Caco-2 (cell line): ENCODE measurements at regions not wholly inside any gene's neighbourhood (a gene's known extent, or its start where the extent isn't known, plus 50 kb on each side); places are given as distances from the start of the nearest gene placed in this dataset.

Source experiments
- BruUV-seq: library from RNA; stranded (reverse); fragments of 400-500 nt; replicated peaks from 2 replicates; lab custom pipeline; 2021; lab: Mats Ljungman, UMichigan
- CTCF ChIA-PET: fragments of 300-600 bp; sonication (Branson Sonifier 250); formaldehyde crosslinking; loops from one replicate; lab custom pipeline; 2022; ENCODE audit warnings: antibody characterized with exemption; lab: Charles Lee
- POLR2A ChIA-PET: fragments of 300-600 bp; sonication (Branson Sonifier 250); formaldehyde crosslinking; loops from one replicate; lab custom pipeline; 2022; ENCODE audit warnings: antibody characterized with exemption; lab: Charles Lee
- DNase-seq, 2 experiments: peaks; one replicate each; pipeline versions ENCODE4 v3.0.0 to v3.0.0-alpha.2; 2020 to 2022
- H3K27me3 ChIP-seq: replicated peaks from 2 replicates; pipeline ENCODE4 v1.6.0; 2011; ENCODE audit warnings: low read length; ENCODE audit not compliant: control insufficient read depth, insufficient read depth
- H3K36me3 ChIP-seq: 2 replicates; pipeline ENCODE4 v1.5.1; 2011; ENCODE audit warnings: low read length; ENCODE audit not compliant: control insufficient read depth, insufficient read depth
- H3K4me1 ChIP-seq: fragments of 250-450 bp; sonication (Bioruptor Pico); 2 replicates; pipeline ENCODE4 v1.5.1; 2020; ENCODE audit warnings: mild to moderate bottlenecking
- H3K4me3 ChIP-seq: 2 replicates; pipeline ENCODE4 v1.5.1; 2011; ENCODE audit warnings: low read depth, mild to moderate bottlenecking, control low read depth, low read length
- H3K9me3 ChIP-seq: fragments of 250-450 bp; sonication (Bioruptor Pico); 2 replicates; pipeline ENCODE4 v1.5.1; 2020; ENCODE audit warnings: mild to moderate bottlenecking, moderate library complexity
- H3K27ac Mint-ChIP-seq: one replicate; pipeline ENCODE4 v1.8.0; 2022; ENCODE audit warnings: mixed read lengths; ENCODE audit not compliant: unreplicated experiment
- H3K27me3 Mint-ChIP-seq: one replicate; pipeline ENCODE4 v1.8.0; 2022; ENCODE audit warnings: mixed read lengths; ENCODE audit not compliant: insufficient read depth, unreplicated experiment
- H3K36me3 Mint-ChIP-seq: one replicate; pipeline ENCODE4 v1.8.0; 2022; ENCODE audit warnings: mild to moderate bottlenecking, mixed read lengths; ENCODE audit not compliant: insufficient read depth, unreplicated experiment
- H3K4me1 Mint-ChIP-seq: one replicate; pipeline ENCODE4 v1.8.0; 2022; ENCODE audit warnings: low read depth, mixed read lengths; ENCODE audit not compliant: unreplicated experiment
- H3K4me3 Mint-ChIP-seq: one replicate; pipeline ENCODE4 v1.8.0; 2022; ENCODE audit warnings: mild to moderate bottlenecking, moderate library complexity, mixed read lengths; ENCODE audit not compliant: unreplicated experiment
- H3K9me3 Mint-ChIP-seq: one replicate; pipeline ENCODE4 v1.8.0; 2022; ENCODE audit warnings: mixed read lengths; ENCODE audit not compliant: unreplicated experiment
- CTCF ChIP-seq, 2 experiments: fragments of 200-600 bp in 1 of 2; IDR thresholded peaks; 1 replicate in 1 of 2; 2 replicates in 1 of 2; pipeline versions ENCODE4 v1.5.1 to v1.8.0; 2011 to 2022; ENCODE audit warnings: antibody characterized with exemption in 1 of 2, control low read depth in 1 of 2, inconsistent platforms in 1 of 2, low read depth in 1 of 2, low read length in 1 of 2, mild to moderate bottlenecking in 1 of 2, moderate library complexity in 1 of 2; ENCODE audit not compliant: insufficient read depth in 1 of 2, severe bottlenecking in 1 of 2, unreplicated experiment in 1 of 2
- intact Hi-C: fragments of 100-400 bp; cut with micrococcal nuclease; formaldehyde crosslinking; loops from one replicate; pipeline ENCODE4 v1.10.0; 2022; ENCODE audit not compliant: unreplicated experiment

GRCh38 chr2:5842326-5842725 is 150.1 kb downstream of the SOX11 start:
- Mint-ChIP-seq H3K9me3 (peaks cover 10% of the 10 kb centered on the region), H3K27me3 (no peaks in the 10 kb centered on the region), H3K27ac (no peak overlapping the region), H3K4me3 (no peak overlapping the region), H3K4me1 (no peaks in the 10 kb centered on the region), H3K36me3 (no peaks in the 10 kb centered on the region)
- H3K36me3 ChIP-seq: no peaks in the 10 kb centered on the region
- H3K27me3 ChIP-seq: no peaks in the 10 kb centered on the region
- no peak overlapping the region for H3K4me3 ChIP-seq
- ChIA-PET CTCF (no interaction called here), POLR2A (no interaction called here)
- intact Hi-C loops: no loop called here
- H3K4me1 ChIP-seq: no peaks in the 10 kb centered on the region
- no peaks in the 10 kb centered on the region for H3K9me3 ChIP-seq
- no peak for DNase-seq
- no TSS peak for BruUV-seq
- no peak for TF ChIP-seq CTCF (IDR thresholded peaks at IDR 0.05; ENCODE audit: insufficient read depth in 1 of 2, low read depth in 1 of 2, low read length in 1 of 2, severe bottlenecking in 1 of 2, unreplicated experiment in 1 of 2)

GRCh38 chr2:5845798-5846330 is 153.7 kb downstream of the SOX11 start:
- no TSS peak for BruUV-seq
- no peak for TF ChIP-seq CTCF (IDR thresholded peaks at IDR 0.05; ENCODE audit: insufficient read depth in 1 of 2, low read depth in 1 of 2, low read length in 1 of 2, severe bottlenecking in 1 of 2, unreplicated experiment in 1 of 2)
- Mint-ChIP-seq H3K4me1 (peaks cover 6% of the 10 kb centered on the region), H3K27me3 (no peaks in the 10 kb centered on the region), H3K4me3 (no peak overlapping the region), H3K27ac (no peak overlapping the region), H3K36me3 (no peaks in the 10 kb centered on the region), H3K9me3 (peaks cover 10% of the 10 kb centered on the region)
- H3K4me1 ChIP-seq: peaks cover 7% of the 10 kb centered on the region; the same call in 1 of the 2 replicates
- ChIA-PET CTCF (no interaction called here), POLR2A (no interaction called here)
- no peaks in the 10 kb centered on the region for H3K36me3 ChIP-seq
- intact Hi-C loops: no loop called here
- H3K27me3 ChIP-seq: no peaks in the 10 kb centered on the region
- no peak for DNase-seq
- H3K9me3 ChIP-seq: no peaks in the 10 kb centered on the region
- H3K4me3 ChIP-seq: no peak overlapping the region

GRCh38 chr2:5846881-5847280 is 154.7 kb downstream of the SOX11 start:
- intact Hi-C loops: no loop called here
- no peaks in the 10 kb centered on the region for H3K9me3 ChIP-seq
- TF ChIP-seq CTCF (IDR thresholded peaks at IDR 0.05; ENCODE audit: insufficient read depth in 1 of 2, low read depth in 1 of 2, low read length in 1 of 2, severe bottlenecking in 1 of 2, unreplicated experiment in 1 of 2): no peak
- BruUV-seq: no TSS peak
- H3K4me1 Mint-ChIP-seq: peaks cover 6% of the 10 kb centered on the region
- CTCF ChIA-PET: no interaction called here
- H3K36me3 ChIP-seq: no peaks in the 10 kb centered on the region
- no peak overlapping the region for H3K4me3 Mint-ChIP-seq
- DNase-seq: no peak
- H3K27me3 ChIP-seq: no peaks in the 10 kb centered on the region
- POLR2A ChIA-PET: no interaction called here
- no peaks in the 10 kb centered on the region for H3K36me3 Mint-ChIP-seq
- H3K9me3 Mint-ChIP-seq: peaks cover 10% of the 10 kb centered on the region
- H3K27ac Mint-ChIP-seq: no peak overlapping the region
- no peaks in the 10 kb centered on the region for H3K27me3 Mint-ChIP-seq
- H3K4me3 ChIP-seq: no peak overlapping the region
- peaks cover 7% of the 10 kb centered on the region; the same call in 1 of the 2 replicates for H3K4me1 ChIP-seq
